ENCODE measurements at regions not wholly inside any gene's neighbourhood (a gene's known extent, or its start where the extent isn't known, plus 50 kb on each side); places are given as distances from the start of the nearest gene placed in this dataset.
"Not testable (repeated sequence)": the region's sequence is repeated elsewhere in the genome, so short reads cannot be mapped to it uniquely, and the experiment has no call there.

DNA sequence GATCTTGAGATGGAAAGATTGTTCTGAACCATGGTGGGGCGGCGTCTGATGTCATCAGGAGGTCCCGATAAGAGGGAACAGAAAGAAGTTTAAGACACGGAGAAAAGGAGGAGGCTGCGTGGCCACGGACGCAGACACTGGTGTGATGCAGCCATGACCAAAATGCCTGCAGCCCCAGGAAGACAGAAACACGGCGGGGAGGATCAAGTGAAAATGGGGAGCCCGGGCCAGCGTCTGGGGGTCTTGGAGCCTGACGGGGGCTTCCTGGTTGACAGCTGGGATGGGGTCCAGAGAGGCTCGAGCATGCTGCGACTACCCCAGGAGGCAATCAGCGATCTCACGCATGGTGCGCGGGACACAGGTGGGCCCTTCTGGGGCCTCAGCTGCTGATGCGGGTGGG is 119.7 kb downstream of the NPIPB11 start:
- not testable (repeated sequence) for TF ChIP-seq POLR2A, POLR2AphosphoS5 (IDR thresholded peaks at IDR 0.05)
- TF ChIP-seq, protein P1, sequence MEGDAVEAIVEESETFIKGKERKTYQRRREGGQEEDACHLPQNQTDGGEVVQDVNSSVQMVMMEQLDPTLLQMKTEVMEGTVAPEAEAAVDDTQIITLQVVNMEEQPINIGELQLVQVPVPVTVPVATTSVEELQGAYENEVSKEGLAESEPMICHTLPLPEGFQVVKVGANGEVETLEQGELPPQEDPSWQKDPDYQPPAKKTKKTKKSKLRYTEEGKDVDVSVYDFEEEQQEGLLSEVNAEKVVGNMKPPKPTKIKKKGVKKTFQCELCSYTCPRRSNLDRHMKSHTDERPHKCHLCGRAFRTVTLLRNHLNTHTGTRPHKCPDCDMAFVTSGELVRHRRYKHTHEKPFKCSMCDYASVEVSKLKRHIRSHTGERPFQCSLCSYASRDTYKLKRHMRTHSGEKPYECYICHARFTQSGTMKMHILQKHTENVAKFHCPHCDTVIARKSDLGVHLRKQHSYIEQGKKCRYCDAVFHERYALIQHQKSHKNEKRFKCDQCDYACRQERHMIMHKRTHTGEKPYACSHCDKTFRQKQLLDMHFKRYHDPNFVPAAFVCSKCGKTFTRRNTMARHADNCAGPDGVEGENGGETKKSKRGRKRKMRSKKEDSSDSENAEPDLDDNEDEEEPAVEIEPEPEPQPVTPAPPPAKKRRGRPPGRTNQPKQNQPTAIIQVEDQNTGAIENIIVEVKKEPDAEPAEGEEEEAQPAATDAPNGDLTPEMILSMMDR (IDR thresholded peaks at IDR 0.05) = not testable (repeated sequence)

All from suprapubic skin (tissue), 4 donors.